Osteocyte (in vitro differentiated cells): ENCODE measurements at regions not wholly inside any gene's neighbourhood (a gene's known extent, or its start where the extent isn't known, plus 50 kb on each side); places are given as distances from the start of the nearest gene placed in this dataset.

Experiments
- DNase-seq: peaks from one replicate; pipeline ENCODE4 v3.0.0; 2021; ENCODE audit warnings: mixed read lengths; ENCODE audit not compliant: unreplicated experiment; ENCODE audit errors: extremely low spot score
- H3K27ac Mint-ChIP-seq: one replicate; pipeline ENCODE4 v1.8.0; 2021; ENCODE audit warnings: mild to moderate bottlenecking, mixed read lengths; ENCODE audit not compliant: unreplicated experiment
- H3K27me3 Mint-ChIP-seq: one replicate; pipeline ENCODE4 v1.8.0; 2021; ENCODE audit warnings: mixed read lengths; ENCODE audit not compliant: unreplicated experiment
- H3K36me3 Mint-ChIP-seq: one replicate; pipeline ENCODE4 v1.8.0; 2021; ENCODE audit warnings: mixed read lengths; ENCODE audit not compliant: unreplicated experiment
- H3K4me1 Mint-ChIP-seq: one replicate; pipeline ENCODE4 v1.8.0; 2021; ENCODE audit warnings: mixed read lengths; ENCODE audit not compliant: unreplicated experiment
- H3K4me3 Mint-ChIP-seq: one replicate; pipeline ENCODE4 v1.8.0; 2021; ENCODE audit warnings: mild to moderate bottlenecking, moderate library complexity, mixed read lengths; ENCODE audit not compliant: unreplicated experiment
- H3K9me3 Mint-ChIP-seq: one replicate; pipeline ENCODE4 v1.8.0; 2021; ENCODE audit warnings: mixed read lengths; ENCODE audit not compliant: unreplicated experiment
- CTCF ChIP-seq: fragments of 200-600 bp; sonication (generic); IDR thresholded peaks from 2 replicates; pipeline ENCODE4 v1.5.0; 2021; ENCODE audit warnings: antibody characterized with exemption, mild to moderate bottlenecking, moderate library complexity

- no peak for TF ChIP-seq CTCF
- Mint-ChIP-seq H3K4me1 (no peaks in the 10 kb centered on the region), H3K9me3 (peaks cover 9% of the 10 kb centered on the region), H3K27ac (no peak overlapping the region), H3K4me3 (no peak overlapping the region), H3K36me3 (no peaks in the 10 kb centered on the region), H3K27me3 (no peaks in the 10 kb centered on the region)
- DNase-seq, result no peak
Measured at GRCh38 chr2:82139979-82140611, 1835.5 kb upstream of the LRRTM1 start.

- no peak for TF ChIP-seq CTCF
- H3K4me1 Mint-ChIP-seq, result no peaks in the 10 kb centered on the region
- no peaks in the 10 kb centered on the region for H3K36me3 Mint-ChIP-seq
- DNase-seq, result no peak
- no peaks in the 10 kb centered on the region for H3K27me3 Mint-ChIP-seq
- no peak overlapping the region for H3K27ac Mint-ChIP-seq
- no peak overlapping the region for H3K4me3 Mint-ChIP-seq
- peaks cover 6% of the 10 kb centered on the region for H3K9me3 Mint-ChIP-seq
Measured at GRCh38 chr2:82137441-82137840, 1832.9 kb upstream of the LRRTM1 start.

- no peaks in the 10 kb centered on the region for H3K4me1 Mint-ChIP-seq
- no peak overlapping the region for H3K27ac Mint-ChIP-seq
- no peaks in the 10 kb centered on the region for H3K27me3 Mint-ChIP-seq
- TF ChIP-seq CTCF, result no peak
- no peaks in the 10 kb centered on the region for H3K36me3 Mint-ChIP-seq
- no peak overlapping the region for H3K4me3 Mint-ChIP-seq
- no peak for DNase-seq
- peaks cover 52% of the 10 kb centered on the region for H3K9me3 Mint-ChIP-seq
Measured at GRCh38 chr2:82128051-82128450, 1823.5 kb upstream of the LRRTM1 start.

- no peaks in the 10 kb centered on the region for H3K4me1 Mint-ChIP-seq
- peaks cover 37% of the 10 kb centered on the region for H3K9me3 Mint-ChIP-seq
- H3K27me3 Mint-ChIP-seq, result no peaks in the 10 kb centered on the region
- DNase-seq, result no peak
- no peak overlapping the region for H3K27ac Mint-ChIP-seq
- H3K4me3 Mint-ChIP-seq, result no peak overlapping the region
- H3K36me3 Mint-ChIP-seq, result no peaks in the 10 kb centered on the region
- no peak for TF ChIP-seq CTCF
Measured at GRCh38 chr2:82124629-82125028, 1820.1 kb upstream of the LRRTM1 start.

- Mint-ChIP-seq H3K36me3 (no peaks in the 10 kb centered on the region), H3K27ac (no peak overlapping the region), H3K4me3 (no peak overlapping the region), H3K4me1 (no peaks in the 10 kb centered on the region), H3K27me3 (no peaks in the 10 kb centered on the region), H3K9me3 (peaks cover 9% of the 10 kb centered on the region)
- no peak for DNase-seq
- no peak for TF ChIP-seq CTCF
Measured at GRCh38 chr2:82120654-82121053, 1816.1 kb upstream of the LRRTM1 start.
